SK-N-SH (cell line): ENCODE measurements at regions not wholly inside any gene's neighbourhood (a gene's known extent, or its start where the extent isn't known, plus 50 kb on each side); places are given as distances from the start of the nearest gene placed in this dataset.

Experiments
- CTCF ChIA-PET: fragments of 300-600, 350-600 bp; formaldehyde crosslinking; extraction: SDS; loops from one replicate; lab custom pipeline; 2021; lab: Yijun Ruan, JAX
- POLR2A ChIA-PET: fragments of 350-600 bp; sonication (Branson Sonifier 250); formaldehyde crosslinking; extraction: SDS; loops from one replicate; lab custom pipeline; 2020; ENCODE audit warnings: antibody characterized with exemption, inconsistent platforms; lab: Yijun Ruan, JAX
- DNase-seq: peaks from one replicate; pipeline ENCODE4 v3.0.0; 2012
- H2AFZ ChIP-seq: fragments of 200-600 bp; sonication (generic); 2 replicates; pipeline ENCODE4 v1.8.1; 2016; ENCODE audit warnings: antibody characterized with exemption, mild to moderate bottlenecking, low read depth
- H3F3A ChIP-seq: fragments of 200-600 bp; sonication (generic); replicated peaks from 2 replicates; pipeline ENCODE3; 2016; ENCODE audit warnings: antibody characterized with exemption, mild to moderate bottlenecking; ENCODE audit not compliant: insufficient read depth
- H3K27ac ChIP-seq, 2 experiments: fragments of 200-500 bp in 1 of 2; fragments of 200-600 bp in 1 of 2; sonication (Bioruptor generic) in 1 of 2; sonication (generic), shearing (Covaris generic) in 1 of 2; 2 replicates each; pipeline versions ENCODE4 v1.5.1 to v1.6.1; 2014 to 2016; ENCODE audit warnings: low read depth in 2 of 2, inconsistent platforms in 1 of 2, low read length in 1 of 2, mild to moderate bottlenecking in 1 of 2, mixed read lengths in 1 of 2
- H3K27me3 ChIP-seq: fragments of 200-600 bp; sonication (generic), shearing (Covaris generic); 2 replicates; pipeline ENCODE4 v1.6.1; 2016; ENCODE audit warnings: mixed run types; ENCODE audit not compliant: insufficient read depth
- H3K36me3 ChIP-seq, 2 experiments: fragments of 200-500 bp in 1 of 2; fragments of 200-600 bp in 1 of 2; sonication (Bioruptor generic) in 1 of 2; sonication (generic) in 1 of 2; replicated peaks in 1 of 2; 2 replicates each; pipeline versions ENCODE3 to v1.5.1; 2014 to 2016; ENCODE audit warnings: low read length in 1 of 2, mild to moderate bottlenecking in 1 of 2; ENCODE audit not compliant: insufficient read depth in 2 of 2, control insufficient read depth in 1 of 2
- H3K4me1 ChIP-seq, 2 experiments: fragments of 200-500 bp in 1 of 2; fragments of 200-600 bp in 1 of 2; sonication (Bioruptor generic) in 1 of 2; sonication (generic), shearing (Covaris generic) in 1 of 2; 2 replicates each; pipeline versions ENCODE4 v1.5.1 to v1.6.1; 2014 to 2016; ENCODE audit warnings: low read depth in 1 of 2, low read length in 1 of 2, mixed run types in 1 of 2; ENCODE audit not compliant: insufficient read depth in 2 of 2, control insufficient read depth in 1 of 2
- H3K4me2 ChIP-seq: fragments of 200-600 bp; sonication (generic), shearing (Covaris generic); 2 replicates; pipeline ENCODE4 v1.6.1; 2017; ENCODE audit warnings: mixed run types
- H3K4me3 ChIP-seq, 2 experiments: fragments of 200-500 bp in 1 of 2; fragments of 200-600 bp in 1 of 2; sonication (Bioruptor generic) in 1 of 2; sonication (generic), shearing (Covaris generic) in 1 of 2; 2 replicates each; pipeline versions ENCODE4 v1.5.1 to v1.8.1; 2014 to 2016; ENCODE audit warnings: low read depth in 2 of 2, inconsistent platforms in 1 of 2, low read length in 1 of 2, mild to moderate bottlenecking in 1 of 2, mixed read lengths in 1 of 2, moderate library complexity in 1 of 2
- H3K79me2 ChIP-seq: fragments of 200-600 bp; sonication (generic); 2 replicates; pipeline ENCODE4 v1.8.1; 2017; ENCODE audit warnings: mild to moderate bottlenecking; ENCODE audit not compliant: insufficient read depth
- H3K9ac ChIP-seq: fragments of 200-600 bp; sonication (generic); 2 replicates; pipeline ENCODE4 v1.6.1; 2017; ENCODE audit warnings: mixed run types
- H3K9me2 ChIP-seq: fragments of 200-600 bp; sonication (generic); 2 replicates; pipeline ENCODE4 v1.6.1; 2017; ENCODE audit warnings: mixed run types
- H3K9me3 ChIP-seq: fragments of 200-600 bp; sonication (generic); 2 replicates; pipeline ENCODE4 v1.6.1; 2017; ENCODE audit warnings: mixed run types, mild to moderate bottlenecking, moderate library complexity
- H4K20me1 ChIP-seq: fragments of 200-600 bp; sonication (generic); 2 replicates; pipeline ENCODE4 v1.6.1; 2017; ENCODE audit warnings: mild to moderate bottlenecking, mixed run types; ENCODE audit not compliant: insufficient read depth
- CHD2 ChIP-seq: fragments of 150-350 bp; IDR thresholded peaks from 2 replicates; pipeline ENCODE4 v1.6.1; 2018; ENCODE audit warnings: low read length; ENCODE audit not compliant: partially characterized antibody
- EP300 ChIP-seq, 2 experiments: IDR thresholded peaks; 2 replicates each; pipeline versions ENCODE4 v1.4.0 to v1.6.1; 2012; ENCODE audit warnings: borderline replicate concordance in 1 of 2, low read depth in 1 of 2, low read length in 1 of 2
- EZH2phosphoT487 ChIP-seq: fragments of 200-600 bp; sonication (generic); IDR thresholded peaks from 2 replicates; pipeline ENCODE4 v1.6.1; 2017; ENCODE audit warnings: low read depth, mixed run types, mild to moderate bottlenecking, antibody characterized with exemption, moderate library complexity, borderline replicate concordance
- GATA2 ChIP-seq: sonication (generic); formaldehyde crosslinking; IDR thresholded peaks from 2 replicates; pipeline ENCODE4 v1.5.0; 2020; ENCODE audit warnings: mild to moderate bottlenecking, missing genetic modification reagents
- MEF2A ChIP-seq: IDR thresholded peaks from 2 replicates; pipeline ENCODE4 v1.4.0; 2012; ENCODE audit warnings: low read depth, borderline replicate concordance
- MXI1 ChIP-seq: IDR thresholded peaks from 2 replicates; pipeline ENCODE4 v1.6.1; 2012; ENCODE audit warnings: mild to moderate bottlenecking, low read depth, low read length, improper control_type of control experiment
- PBX3 ChIP-seq: IDR thresholded peaks from 2 replicates; pipeline ENCODE4; 2012
- RAD21 ChIP-seq: IDR thresholded peaks from 2 replicates; pipeline ENCODE4 v1.6.1; 2012; ENCODE audit warnings: mild to moderate bottlenecking, low read length
- RCOR1 ChIP-seq: fragments of 150-350 bp; IDR thresholded peaks from 2 replicates; pipeline ENCODE4 v1.6.1; 2017; ENCODE audit warnings: antibody characterized with exemption, low read length
- RFX5 ChIP-seq: IDR thresholded peaks from 2 replicates; pipeline ENCODE4 v1.6.1; 2012; ENCODE audit warnings: mild to moderate bottlenecking, improper control_type of control experiment, low read length
- RXRA ChIP-seq: IDR thresholded peaks from 2 replicates; pipeline ENCODE4 v1.4.0; 2012; ENCODE audit warnings: low read depth, mild to moderate bottlenecking, borderline replicate concordance
- SIN3A ChIP-seq: IDR thresholded peaks from 2 replicates; pipeline ENCODE4 v1.6.1; 2012; ENCODE audit warnings: low read depth, mild to moderate bottlenecking, low read length, moderate library complexity, borderline replicate concordance
- SMC3 ChIP-seq: IDR thresholded peaks from 2 replicates; pipeline ENCODE4 v1.6.1; 2012; ENCODE audit warnings: low read depth, low read length, improper control_type of control experiment
- TAF1 ChIP-seq: IDR thresholded peaks from 2 replicates; pipeline ENCODE4 v1.6.1; 2012; ENCODE audit warnings: low read depth, mild to moderate bottlenecking, low read length, moderate library complexity, borderline replicate concordance
- TCF12 ChIP-seq: IDR thresholded peaks from 2 replicates; pipeline ENCODE4 v1.4.0; 2012
- TEAD4 ChIP-seq: IDR thresholded peaks from 2 replicates; pipeline ENCODE4 v1.4.0; 2012; ENCODE audit warnings: mild to moderate bottlenecking, borderline replicate concordance; ENCODE audit not compliant: insufficient read depth
- YY1 ChIP-seq: IDR thresholded peaks from 2 replicates; pipeline ENCODE4 v1.4.0; 2012; ENCODE audit warnings: low read depth, mild to moderate bottlenecking
- WGBS: methylation state at CpG from one replicate; pipeline ENCODE4 v1.1.6; 2017; ENCODE audit warnings: low lambda C conversion rate; 5-methylcytosine and 5-hydroxymethylcytosine counted together
- TF ChIP-seq, protein P1 (sequence below): fragments of 150-350 bp; IDR thresholded peaks from 2 replicates; pipeline ENCODE4 v1.6.1; 2017; ENCODE audit warnings: antibody characterized with exemption, low read length, low read depth, borderline replicate concordance

- no peak for DNase-seq
- no peaks in the 10 kb centered on the region for H3K9me3 ChIP-seq
- H3K4me1 ChIP-seq = peaks cover 0 to 10% of the 10 kb centered on the region in 2 experiments; a peak in 2 of 4 replicates
- no peaks in the 10 kb centered on the region for H4K20me1 ChIP-seq
- no peaks in the 10 kb centered on the region for H3K9me2 ChIP-seq
- no peak overlapping the region for H3K4me2 ChIP-seq
- H3K79me2 ChIP-seq = no peaks in the 10 kb centered on the region
- H3F3A ChIP-seq = no peaks in the 10 kb centered on the region
- no peaks in the 10 kb centered on the region for H3K27me3 ChIP-seq
- no peak overlapping the region for H3K4me3 ChIP-seq
- TF ChIP-seq SIN3A = no peak
- TF ChIP-seq RXRA = no peak
- TF ChIP-seq CHD2 = no peak
- TF ChIP-seq MEF2A = no peak
- no peak for TF ChIP-seq RCOR1
- TF ChIP-seq, all 33 proteins: peak for 0
- 57% methylated on average over 2 of the region's 2 CpGs for WGBS
- POLR2A ChIA-PET = no interaction called here
- Histone ChIP-seq H3K36me3 (no peaks in the 10 kb centered on the region), H3K27ac (no peak overlapping the region), H3K9ac (no peak overlapping the region), H2AFZ (no peak overlapping the region)
- CTCF ChIA-PET = interaction anchor here (1.2 kb wide), 1 partner anchor 181 kb away, joined by 4 read pairs; no protein-coding TSS in a partner anchor
Measured at GRCh38 chr21:31399591-31399990, 55.5 kb upstream of the TIAM1 start.

GRCh38 chr21:31398574-31398973, 54.5 kb upstream of the TIAM1 start:
- 49% methylated on average over 5 of the region's 5 CpGs for WGBS
- H3K79me2 ChIP-seq = no peaks in the 10 kb centered on the region
- H3K9ac ChIP-seq = no peak overlapping the region
- DNase-seq = no peak
- TF ChIP-seq GATA2 (CRISPR knock-in tag) = peak; percentile 52; the same call in 1 of the 2 replicates
- no peak for TF ChIP-seq PBX3
- TF ChIP-seq EP300 (IDR thresholded peaks at IDR 0.05; ENCODE audit: borderline replicate concordance in 1 of 2, low read depth in 1 of 2, low read length in 1 of 2) = peak in 1 of 2 experiments; percentile 18; a peak in 1 of 4 replicates
- no peak for TF ChIP-seq CHD2
- TF ChIP-seq, protein P1, sequence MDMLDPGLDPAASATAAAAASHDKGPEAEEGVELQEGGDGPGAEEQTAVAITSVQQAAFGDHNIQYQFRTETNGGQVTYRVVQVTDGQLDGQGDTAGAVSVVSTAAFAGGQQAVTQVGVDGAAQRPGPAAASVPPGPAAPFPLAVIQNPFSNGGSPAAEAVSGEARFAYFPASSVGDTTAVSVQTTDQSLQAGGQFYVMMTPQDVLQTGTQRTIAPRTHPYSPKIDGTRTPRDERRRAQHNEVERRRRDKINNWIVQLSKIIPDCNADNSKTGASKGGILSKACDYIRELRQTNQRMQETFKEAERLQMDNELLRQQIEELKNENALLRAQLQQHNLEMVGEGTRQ = no peak
- H3K4me2 ChIP-seq = no peak overlapping the region
- H3K9me2 ChIP-seq = no peaks in the 10 kb centered on the region
- H3K36me3 ChIP-seq = no peaks in the 10 kb centered on the region
- no peak overlapping the region for H3K4me3 ChIP-seq
- POLR2A ChIA-PET = no interaction called here
- no peaks in the 10 kb centered on the region for H3K27me3 ChIP-seq
- no peaks in the 10 kb centered on the region for H3F3A ChIP-seq
- no peaks in the 10 kb centered on the region for H4K20me1 ChIP-seq
- no peaks in the 10 kb centered on the region for H3K9me3 ChIP-seq
- CTCF ChIA-PET = no interaction called here
- peaks cover 0 to 9% of the 10 kb centered on the region in 2 experiments; a peak in 2 of 4 replicates for H3K4me1 ChIP-seq
- no peak overlapping the region for H2AFZ ChIP-seq
- H3K27ac ChIP-seq = no peak overlapping the region

DNA sequence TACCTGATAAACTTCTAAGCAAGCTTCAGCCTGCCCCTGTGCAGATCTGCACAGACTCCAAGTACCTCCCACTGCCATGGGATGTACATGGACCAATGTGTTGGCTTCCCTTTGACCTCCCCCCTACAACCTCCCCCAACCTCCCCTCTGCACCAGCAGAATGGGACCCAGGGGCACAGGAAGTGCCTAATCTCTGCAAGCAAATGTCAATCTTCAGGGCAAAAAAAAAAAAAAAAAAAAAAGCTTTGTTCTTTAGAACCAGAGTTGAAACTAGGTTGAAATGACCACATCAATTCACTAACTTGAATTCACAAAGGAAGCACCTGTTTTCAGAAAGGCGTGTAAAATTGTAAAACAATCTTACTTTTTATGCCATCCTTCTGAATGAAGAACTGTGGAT, 53.9 kb upstream of the TIAM1 start:
- DNase-seq = peak; percentile 46
- 61% methylated on average over 1 of the region's 1 CpG for WGBS
- Histone ChIP-seq H3K9me3 (no peaks in the 10 kb centered on the region), H3K27me3 (no peaks in the 10 kb centered on the region), H3K79me2 (no peaks in the 10 kb centered on the region), H3K9ac (no peak overlapping the region), H3K36me3 (no peaks in the 10 kb centered on the region), H2AFZ (no peak overlapping the region), H3K9me2 (no peaks in the 10 kb centered on the region), H4K20me1 (no peaks in the 10 kb centered on the region), H3F3A (no peaks in the 10 kb centered on the region), H3K27ac (no peak overlapping the region), H3K4me3 (no peak overlapping the region), H3K4me2 (no peak overlapping the region), H3K4me1 (peaks cover 0 to 11% of the 10 kb centered on the region in 2 experiments; a peak in 2 of 4 replicates)
- POLR2A ChIA-PET = no interaction called here
- CTCF ChIA-PET = no interaction called here
- TF ChIP-seq RFX5 = no peak
- no peak for TF ChIP-seq YY1
- TF ChIP-seq, protein P1 = no peak
- TF ChIP-seq TCF12 = no peak
- TF ChIP-seq PBX3 = no peak
- no peak for TF ChIP-seq TEAD4
- TF ChIP-seq EP300 (IDR thresholded peaks at IDR 0.05; ENCODE audit: borderline replicate concordance in 1 of 2, low read depth in 1 of 2, low read length in 1 of 2) = no peak
- no peak for TF ChIP-seq MXI1
- no peak for TF ChIP-seq RAD21
- no peak for TF ChIP-seq EZH2phosphoT487
- no peak for TF ChIP-seq TAF1
- TF ChIP-seq SMC3 = no peak
